ENCODE measurements at regions not wholly inside any gene's neighbourhood (a gene's known extent, or its start where the extent isn't known, plus 50 kb on each side); places are given as distances from the start of the nearest gene placed in this dataset.

- TF ChIP-seq CTCF (IDR thresholded peaks at IDR 0.05) (no peak), POLR2A (IDR thresholded peaks at IDR 0.05) (no peak), POLR2AphosphoS5 (IDR thresholded peaks at IDR 0.05) (no peak)
Measured at GRCh38 chr15:39497759-39498565, 82.9 kb upstream of the THBS1 start.
